ENCODE measurements at regions not wholly inside any gene's neighbourhood (a gene's known extent, or its start where the extent isn't known, plus 50 kb on each side); places are given as distances from the start of the nearest gene placed in this dataset.

- DNase-seq = no peak
Measured at GRCh38 chr13:34853161-34853560, 88.9 kb upstream of the NBEA start.

DNA sequence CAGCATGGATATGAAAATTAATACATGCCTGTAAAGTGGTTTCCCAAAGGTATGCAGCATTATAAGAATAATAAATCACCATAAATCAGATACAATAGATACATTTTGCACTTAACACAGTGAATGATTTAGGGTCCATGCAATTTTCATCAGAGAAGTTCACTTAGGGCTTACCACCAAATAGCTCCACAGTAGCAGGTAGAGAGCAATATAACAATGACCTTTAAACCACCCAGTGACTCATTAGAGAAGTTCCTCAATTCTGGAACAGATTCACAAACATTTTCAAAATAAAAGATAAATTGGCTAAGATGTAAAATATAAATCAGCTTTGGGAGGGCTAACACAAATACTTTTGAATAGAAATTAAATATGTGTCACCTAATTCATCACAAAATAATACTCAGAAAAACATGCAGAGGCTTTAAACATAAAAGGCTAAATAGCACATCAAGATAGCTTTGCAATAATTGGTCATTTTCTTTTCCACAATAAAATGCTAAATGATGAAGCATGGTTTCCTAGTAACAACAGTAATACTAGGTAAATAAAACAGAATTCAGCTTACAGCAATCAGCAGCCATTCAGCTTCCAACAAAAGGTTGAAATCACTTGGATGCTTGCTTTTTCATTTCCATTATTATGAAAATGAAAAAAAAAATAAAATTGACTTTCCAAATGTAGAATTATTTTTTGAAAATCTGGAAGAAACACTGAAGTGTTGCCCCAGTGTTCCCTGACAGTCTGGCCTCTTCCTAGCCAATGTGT lies 84.3 kb upstream of the NBEA start:
- no peak for DNase-seq

- no peak for DNase-seq
Measured at GRCh38 chr13:34862311-34862710, 79.8 kb upstream of the NBEA start.

- no peak for DNase-seq
Measured at GRCh38 chr13:34862716-34863115, 79.4 kb upstream of the NBEA start.

DNA sequence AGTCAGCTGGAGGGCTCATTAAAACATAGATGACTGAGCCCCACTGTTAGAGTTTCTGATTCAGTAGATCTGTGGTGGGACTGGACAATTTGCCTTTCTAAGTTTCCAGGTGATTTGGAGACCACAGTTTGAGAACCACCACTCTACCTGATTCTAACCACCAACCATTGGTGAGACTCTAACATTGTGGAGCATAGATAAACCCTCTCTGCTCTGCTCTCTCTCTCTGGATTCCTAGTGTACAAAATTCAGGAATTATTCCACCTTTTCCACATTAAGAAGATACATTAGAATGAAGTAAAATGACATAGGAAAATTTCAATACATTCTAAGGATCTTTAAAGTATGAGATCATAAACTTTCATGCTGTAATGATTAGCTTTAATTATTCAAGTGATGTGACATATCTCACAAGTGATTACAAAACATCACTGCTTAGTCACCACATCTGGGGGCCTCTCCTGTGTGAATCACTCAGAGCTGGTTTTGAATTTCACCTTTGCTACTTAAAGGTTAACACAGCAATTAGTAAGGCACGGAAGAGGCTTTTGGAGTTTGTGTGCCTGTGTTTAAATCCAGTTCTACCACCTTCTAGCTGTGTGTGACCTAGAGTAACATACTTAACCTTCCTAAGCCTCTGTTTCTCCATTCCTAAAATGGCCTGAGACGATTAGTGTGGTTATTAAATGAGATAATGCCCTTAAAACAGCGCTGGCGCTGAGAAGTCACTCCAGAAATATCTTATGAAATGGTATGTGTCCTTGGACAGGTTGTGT lies 78.5 kb upstream of the NBEA start:
- DNase-seq = no peak

GRCh38 chr13:34864671-34865070 lies 77.4 kb upstream of the NBEA start:
- DNase-seq = no peak

DNA sequence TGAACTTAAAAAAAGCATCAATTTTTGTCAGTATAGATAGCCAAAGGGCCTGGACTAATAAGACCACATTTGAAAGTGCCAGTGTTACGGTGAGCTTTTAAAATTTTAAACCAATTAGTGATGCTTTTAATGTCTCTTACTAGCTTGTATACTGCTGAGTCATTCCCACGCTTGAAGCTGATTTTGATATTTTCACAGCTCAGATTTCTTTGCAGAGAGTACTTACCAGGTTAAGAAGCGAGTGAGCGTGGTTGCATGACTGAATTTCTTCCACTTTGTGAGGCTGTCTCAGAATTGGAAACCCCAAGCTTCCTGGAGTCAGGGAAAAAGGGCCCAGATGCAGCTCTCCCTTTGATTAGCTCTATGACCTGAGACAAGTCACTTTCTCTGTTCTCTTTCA lies 74.5 kb upstream of the NBEA start:
- DNase-seq = no peak

GRCh38 chr13:34868733-34869132 lies 73.3 kb upstream of the NBEA start:
- DNase-seq = no peak

DNA sequence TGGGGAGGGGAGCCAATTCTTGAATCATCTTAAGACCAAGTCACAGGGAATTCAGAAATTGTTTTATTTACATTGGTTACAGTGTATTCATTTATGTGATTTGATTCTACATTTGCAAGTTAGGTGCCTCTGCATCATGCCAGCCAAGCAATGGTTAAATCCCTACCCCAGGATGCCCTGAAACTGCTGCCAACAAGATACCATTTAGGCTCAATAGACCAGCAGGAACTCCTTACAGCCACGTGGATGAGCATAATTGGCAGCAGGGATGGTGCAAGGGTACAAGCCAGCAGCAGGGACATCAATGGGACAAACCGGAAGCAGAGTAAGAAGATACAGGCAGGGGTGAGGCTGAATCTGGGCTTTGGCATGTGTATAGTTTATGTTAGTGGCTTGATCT lies 72.4 kb upstream of the NBEA start:
- DNase-seq = no peak

DNA sequence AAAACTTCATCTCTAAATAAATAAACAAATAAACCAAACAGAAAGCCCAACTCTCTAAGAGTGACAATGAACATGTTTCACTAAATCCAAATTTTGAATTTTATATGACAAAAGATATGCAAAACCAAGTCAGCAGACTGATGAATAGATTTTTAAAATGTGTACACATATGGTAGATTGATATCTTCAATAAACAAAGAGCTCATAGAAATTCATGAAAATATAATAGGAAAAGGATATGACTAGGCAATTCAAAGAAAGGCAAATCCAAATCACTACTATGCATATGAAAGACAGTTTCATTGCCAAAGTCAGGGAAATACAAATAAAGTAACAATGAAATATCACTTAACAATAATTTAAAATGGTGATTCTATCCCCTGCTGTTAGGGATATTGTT lies 63.7 kb upstream of the NBEA start:
- no peak for DNase-seq

DNA sequence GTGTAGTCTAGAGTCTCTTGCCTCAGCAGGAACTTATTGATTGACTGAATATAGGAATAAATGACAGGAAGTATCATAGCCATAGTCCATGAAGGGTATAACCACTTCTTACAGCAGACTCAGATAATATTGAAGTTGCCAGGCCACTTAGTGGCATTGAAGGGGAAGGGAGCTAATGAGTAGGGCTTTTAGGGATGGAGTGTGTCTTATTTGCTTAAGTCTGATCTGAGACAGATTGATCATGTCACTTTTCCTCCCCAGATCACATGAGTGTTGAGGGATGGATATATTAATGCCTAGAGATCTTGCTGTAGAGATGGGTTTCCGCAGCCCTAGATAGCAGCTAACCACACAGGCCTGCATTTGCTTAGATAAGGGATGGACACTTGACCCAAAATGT lies 62.2 kb upstream of the NBEA start:
- DNase-seq = no peak

DNA sequence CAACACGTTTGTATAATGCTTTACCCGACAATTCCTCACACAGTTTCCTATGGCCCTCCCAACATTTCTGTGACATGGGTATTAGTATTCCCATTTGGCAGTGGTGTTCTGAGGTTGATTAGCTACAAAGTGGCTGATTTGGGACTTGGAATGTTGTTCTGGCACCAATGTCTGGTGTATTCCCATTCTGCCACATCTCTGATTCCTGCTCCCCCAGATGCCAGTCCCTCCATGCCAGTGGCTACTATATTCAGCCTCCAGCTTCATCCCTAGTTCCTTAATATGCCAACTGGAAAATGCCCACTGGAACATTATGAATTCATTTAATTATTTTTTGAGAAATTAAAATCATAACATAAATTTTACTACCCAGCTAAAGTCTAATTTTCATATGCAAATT lies 60.6 kb upstream of the NBEA start:
- DNase-seq = no peak

GRCh38 chr13:34883396-34883795 lies 58.7 kb upstream of the NBEA start:
- no peak for DNase-seq

DNA sequence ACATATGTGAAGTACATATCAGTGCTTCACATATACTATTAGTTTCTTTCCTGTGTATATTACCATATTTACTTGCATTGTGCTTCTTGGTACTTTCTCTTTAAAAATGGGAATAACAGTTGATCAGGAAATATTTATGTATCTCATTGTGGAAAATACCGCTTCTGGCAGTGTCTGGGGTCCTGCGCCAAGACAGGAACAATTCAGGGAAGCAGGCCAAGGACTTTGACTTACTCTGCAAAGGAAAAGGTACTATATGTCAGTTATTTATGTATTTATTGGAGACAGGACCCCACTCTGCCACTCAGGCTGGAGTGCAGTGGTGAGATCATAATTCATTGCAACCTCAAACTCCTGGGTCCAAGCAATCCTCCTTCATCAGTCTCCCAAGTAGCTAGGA lies 57.7 kb upstream of the NBEA start:
- DNase-seq = no peak

GRCh38 chr13:34886121-34886875 lies 55.8 kb upstream of the NBEA start:
- no peak for DNase-seq

DNA sequence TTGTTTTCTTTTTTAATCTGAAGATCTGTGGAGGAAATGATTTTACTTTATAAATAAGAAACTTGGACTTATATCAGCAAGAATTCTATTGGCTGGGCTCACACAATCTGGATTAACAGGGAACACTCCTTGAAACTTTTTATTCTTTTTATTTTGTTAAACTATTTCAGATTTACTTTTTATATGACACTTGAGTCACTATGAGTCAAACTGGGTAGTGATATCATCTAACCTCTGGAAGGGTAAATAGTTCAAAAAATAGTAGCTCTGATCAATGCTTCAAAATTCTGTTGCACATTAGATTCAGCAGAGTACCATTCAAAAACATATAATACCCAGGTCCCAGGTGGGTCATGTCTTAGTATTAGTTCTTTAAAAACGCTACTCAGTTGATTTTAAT lies 55.1 kb upstream of the NBEA start:
- no peak for DNase-seq
